Keratinocyte (primary cell): ENCODE measurements at regions not wholly inside any gene's neighbourhood (a gene's known extent, or its start where the extent isn't known, plus 50 kb on each side); places are given as distances from the start of the nearest gene placed in this dataset.

Experiments used
- CTCF ChIP-seq, 3 experiments: IDR thresholded peaks in 1 of 3; conservative IDR thresholded peaks in 1 of 3; optimal IDR thresholded peaks in 1 of 3; 2 replicates in 2 of 3; 3 replicates in 1 of 3; pipeline versions ENCODE3 to v1.5.1; 2011; ENCODE audit warnings: low read length in 3 of 3, mild to moderate bottlenecking in 3 of 3, moderate library complexity in 2 of 3, control low read depth in 1 of 3, inconsistent platforms in 1 of 3; ENCODE audit not compliant: insufficient read depth in 2 of 3; ENCODE audit errors: extremely low read depth in 1 of 3
- EZH2 ChIP-seq: IDR thresholded peaks from one replicate; pipeline ENCODE4 v1.6.1; 2012; ENCODE audit warnings: inconsistent platforms, mild to moderate bottlenecking, low read length, moderate library complexity

- TF ChIP-seq CTCF (optimal IDR thresholded peaks at IDR 0.05 in 1 of 3, IDR thresholded peaks at IDR 0.05 in 1 of 3, conservative IDR thresholded peaks at IDR 0.05 in 1 of 3; ENCODE audit: extremely low read depth in 1 of 3, insufficient read depth in 2 of 3, low read length in 3 of 3) (no peak), EZH2 (no peak)
Measured at GRCh38 chr2:156803967-156804366, 367.8 kb downstream of the GPD2 start.
